Uterus (tissue), 3 donors: ENCODE measurements at regions not wholly inside any gene's neighbourhood (a gene's known extent, or its start where the extent isn't known, plus 50 kb on each side); places are given as distances from the start of the nearest gene placed in this dataset.

Experiments used
- DNase-seq, 2 donors: peaks; one replicate each; pipeline ENCODE4 v3.0.0-alpha.2; 2019 to 2020
- H3K27ac ChIP-seq, 2 donors: fragments of 200-600 bp; sonication (generic); 1 replicate in 1 of 2; 2 replicates in 1 of 2; pipeline ENCODE4 v1.5.1; 2016 to 2018
- H3K27me3 ChIP-seq, 2 donors: fragments of 200-600 bp; sonication (generic); one replicate each; pipeline ENCODE4 v1.5.1; 2018 to 2019; ENCODE audit warnings: control low read depth in 1 of 2
- H3K36me3 ChIP-seq, 2 donors: fragments of 200-600 bp; sonication (generic); one replicate each; pipeline ENCODE4 v1.5.1; 2019; ENCODE audit warnings: control low read depth in 1 of 2
- H3K4me1 ChIP-seq, 2 donors: fragments of 200-600 bp; sonication (generic); one replicate each; pipeline ENCODE4 v1.5.1; 2018 to 2019; ENCODE audit warnings: control low read depth in 1 of 2
- H3K4me3 ChIP-seq, 2 donors: fragments of 200-600 bp; sonication (generic); 1 replicate in 1 of 2; 2 replicates in 1 of 2; pipeline ENCODE4 v1.5.1; 2018 to 2019; ENCODE audit warnings: mild to moderate bottlenecking in 1 of 2
- H3K9me3 ChIP-seq, 2 donors: fragments of 200-600 bp; sonication (generic); one replicate each; pipeline ENCODE4 v1.5.1; 2019; ENCODE audit warnings: control low read depth in 1 of 2
- POLR2A ChIP-seq, 2 donors: fragments of 450-650 bp; IDR thresholded peaks; one replicate each; pipeline ENCODE4 v1.6.1; 2016; ENCODE audit warnings: antibody characterized with exemption in 2 of 2, mild to moderate bottlenecking in 1 of 2, moderate library complexity in 1 of 2
- intact Hi-C: fragments of 100-400 bp; cut with DNase I; formaldehyde crosslinking; loops from one replicate; pipeline ENCODE4 v1.15.1; 2023; ENCODE audit warnings: low total_unique reads
- TF ChIP-seq, protein P1 (sequence below), 4 experiments: fragments of 200-600 bp in 2 of 4; fragments of 450-650 bp in 2 of 4; sonication (generic) in 2 of 4; IDR thresholded peaks; one replicate each; pipeline ENCODE4 v1.5.1; 2016 to 2019; ENCODE audit warnings: antibody characterized with exemption in 4 of 4, mild to moderate bottlenecking in 2 of 4, moderate library complexity in 1 of 4
- donor health status: DM: yes; HTN: yes; CAD: no.

- H3K27me3 ChIP-seq: no peaks in the 10 kb centered on the region
- no peaks in the 10 kb centered on the region for H3K36me3 ChIP-seq
- no peaks in the 10 kb centered on the region for H3K9me3 ChIP-seq
- TF ChIP-seq POLR2A (IDR thresholded peaks at IDR 0.05): no peak
- TF ChIP-seq, protein P1, sequence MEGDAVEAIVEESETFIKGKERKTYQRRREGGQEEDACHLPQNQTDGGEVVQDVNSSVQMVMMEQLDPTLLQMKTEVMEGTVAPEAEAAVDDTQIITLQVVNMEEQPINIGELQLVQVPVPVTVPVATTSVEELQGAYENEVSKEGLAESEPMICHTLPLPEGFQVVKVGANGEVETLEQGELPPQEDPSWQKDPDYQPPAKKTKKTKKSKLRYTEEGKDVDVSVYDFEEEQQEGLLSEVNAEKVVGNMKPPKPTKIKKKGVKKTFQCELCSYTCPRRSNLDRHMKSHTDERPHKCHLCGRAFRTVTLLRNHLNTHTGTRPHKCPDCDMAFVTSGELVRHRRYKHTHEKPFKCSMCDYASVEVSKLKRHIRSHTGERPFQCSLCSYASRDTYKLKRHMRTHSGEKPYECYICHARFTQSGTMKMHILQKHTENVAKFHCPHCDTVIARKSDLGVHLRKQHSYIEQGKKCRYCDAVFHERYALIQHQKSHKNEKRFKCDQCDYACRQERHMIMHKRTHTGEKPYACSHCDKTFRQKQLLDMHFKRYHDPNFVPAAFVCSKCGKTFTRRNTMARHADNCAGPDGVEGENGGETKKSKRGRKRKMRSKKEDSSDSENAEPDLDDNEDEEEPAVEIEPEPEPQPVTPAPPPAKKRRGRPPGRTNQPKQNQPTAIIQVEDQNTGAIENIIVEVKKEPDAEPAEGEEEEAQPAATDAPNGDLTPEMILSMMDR (IDR thresholded peaks at IDR 0.05): no peak
- H3K27ac ChIP-seq: no peak overlapping the region
- H3K4me1 ChIP-seq: no peaks in the 10 kb centered on the region
- DNase-seq: no peak
- no peak overlapping the region for H3K4me3 ChIP-seq
- intact Hi-C loops: no loop called here
Measured at GRCh38 chr12:28051516-28052354, 79.2 kb upstream of the PTHLH start.

GRCh38 chr12:28053564-28053963 lies 81.0 kb upstream of the PTHLH start:
- TF ChIP-seq, protein P1 (IDR thresholded peaks at IDR 0.05): no peak
- no peak for TF ChIP-seq POLR2A (IDR thresholded peaks at IDR 0.05)
- Histone ChIP-seq H3K4me1 (no peaks in the 10 kb centered on the region), H3K27ac (no peak overlapping the region), H3K9me3 (no peaks in the 10 kb centered on the region), H3K27me3 (no peaks in the 10 kb centered on the region), H3K36me3 (no peaks in the 10 kb centered on the region), H3K4me3 (no peak overlapping the region)
- intact Hi-C loops: no loop called here
- DNase-seq: no peak

DNA sequence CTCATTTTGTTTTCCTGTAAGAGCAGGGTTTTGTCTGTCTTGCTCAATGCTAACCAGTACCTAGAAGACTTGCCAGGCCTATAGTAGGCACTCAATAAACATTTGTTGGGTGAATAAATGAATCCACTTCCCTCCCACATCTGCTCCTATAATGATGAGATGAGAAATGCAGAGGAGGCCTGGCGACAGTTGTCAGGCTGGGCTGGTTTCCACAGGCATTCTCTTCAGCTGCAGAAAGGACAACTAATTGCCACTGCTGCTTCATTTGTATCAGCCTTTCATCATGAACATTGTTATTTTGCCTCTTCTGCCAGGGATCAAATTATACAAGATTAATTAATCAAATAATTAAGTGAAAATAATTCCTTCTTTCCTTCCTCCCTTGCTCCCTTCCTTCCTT lies 82.0 kb upstream of the PTHLH start:
- no peak overlapping the region for H3K4me3 ChIP-seq
- TF ChIP-seq, protein P1 (IDR thresholded peaks at IDR 0.05): no peak
- no peak for TF ChIP-seq POLR2A (IDR thresholded peaks at IDR 0.05)
- H3K27ac ChIP-seq: no peak overlapping the region
- no peaks in the 10 kb centered on the region for H3K36me3 ChIP-seq
- H3K4me1 ChIP-seq: no peaks in the 10 kb centered on the region
- H3K9me3 ChIP-seq: no peaks in the 10 kb centered on the region
- H3K27me3 ChIP-seq: no peaks in the 10 kb centered on the region
- intact Hi-C loops: no loop called here
- DNase-seq: no peak

- no peak overlapping the region for H3K27ac ChIP-seq
- no peaks in the 10 kb centered on the region for H3K9me3 ChIP-seq
- no peaks in the 10 kb centered on the region for H3K4me1 ChIP-seq
- no peaks in the 10 kb centered on the region for H3K36me3 ChIP-seq
- no peak for DNase-seq
- no peak for TF ChIP-seq POLR2A (IDR thresholded peaks at IDR 0.05)
- TF ChIP-seq, protein P1 (IDR thresholded peaks at IDR 0.05): no peak
- H3K4me3 ChIP-seq: no peak overlapping the region
- H3K27me3 ChIP-seq: no peaks in the 10 kb centered on the region
- intact Hi-C loops: no loop called here
Measured at GRCh38 chr12:28057856-28058615, 85.5 kb upstream of the PTHLH start.

GRCh38 chr12:28059220-28059619 lies 86.7 kb upstream of the PTHLH start:
- no peak overlapping the region for H3K27ac ChIP-seq
- H3K4me3 ChIP-seq: no peak overlapping the region
- no peaks in the 10 kb centered on the region for H3K4me1 ChIP-seq
- no peaks in the 10 kb centered on the region for H3K27me3 ChIP-seq
- H3K9me3 ChIP-seq: no peaks in the 10 kb centered on the region
- H3K36me3 ChIP-seq: no peaks in the 10 kb centered on the region
- TF ChIP-seq POLR2A (IDR thresholded peaks at IDR 0.05): no peak
- TF ChIP-seq, protein P1 (IDR thresholded peaks at IDR 0.05): no peak
- no peak for DNase-seq
- intact Hi-C loops: no loop called here
